GM12878 (cell line): ENCODE measurements at regions not wholly inside any gene's neighbourhood (a gene's known extent, or its start where the extent isn't known, plus 50 kb on each side); places are given as distances from the start of the nearest gene placed in this dataset.

ENCODE experiments used
- ATAC-seq: fragments of 200-7000 bp; cut with Tn5 transposase; 3 replicates; pipeline ENCODE4 v1.9.1; 2020; ENCODE audit warnings: mild to moderate bottlenecking, moderate library complexity
- BruUV-seq: library from RNA; stranded (reverse); fragments of 400-500 nt; replicated peaks from 2 replicates; lab custom pipeline; 2021; lab: Mats Ljungman, UMichigan
- CTCF ChIA-PET: fragments of 300-600 bp; sonication (Branson Sonifier 250); formaldehyde crosslinking; extraction: SDS; loops from one replicate; lab custom pipeline; 2021; ENCODE audit warnings: inconsistent platforms; lab: Yijun Ruan, JAX
- POLR2A ChIA-PET: fragments of 350-600 bp; formaldehyde crosslinking; extraction: SDS; loops from one replicate; lab custom pipeline; 2021; ENCODE audit warnings: inconsistent platforms; lab: Charles Lee
- RAD21 ChIA-PET: fragments of 300-600 bp; sonication (Branson Sonifier 250); formaldehyde crosslinking; loops from one replicate; lab custom pipeline; 2023; ENCODE audit warnings: antibody characterized with exemption; ENCODE audit not compliant: unreplicated experiment; lab: Charles Lee
- SMC1A ChIA-PET: fragments of 300-600 bp; sonication (Branson Sonifier 250); formaldehyde crosslinking; loops from one replicate; lab custom pipeline; 2023; ENCODE audit not compliant: unreplicated experiment, uncharacterized antibody; lab: Charles Lee
- DNase-seq: peaks from one replicate; pipeline ENCODE4 v3.0.0-alpha.2; 2011; ENCODE audit warnings: low read depth, low spot score
- FAIRE-seq: peaks from 3 replicates; lab custom pipeline; 2011; peaks lifted over from hg19 to GRCh38; lab: Jason Lieb, UNC
- H2AFZ ChIP-seq: 2 replicates; pipeline ENCODE4 v1.6.0; 2011; ENCODE audit warnings: low read depth, low read length, control low read depth; ENCODE audit not compliant: control insufficient read depth
- H3K27ac ChIP-seq: 2 replicates; pipeline ENCODE4 v1.5.1; 2011; ENCODE audit warnings: control low read depth; ENCODE audit not compliant: control insufficient read depth, insufficient read depth
- H3K27me3 ChIP-seq, 2 experiments: replicated peaks in 1 of 2; 2 replicates each; pipeline versions ENCODE4 v1.6.0 to v1.6.1; 2011; ENCODE audit warnings: low read length in 1 of 2; ENCODE audit not compliant: control insufficient read depth in 2 of 2, insufficient read depth in 2 of 2
- H3K36me3 ChIP-seq, 2 experiments: 2 replicates each; pipeline ENCODE4 v1.5.1; 2011; ENCODE audit warnings: low read length in 1 of 2; ENCODE audit not compliant: control insufficient read depth in 2 of 2, insufficient read depth in 2 of 2
- H3K4me1 ChIP-seq: 2 replicates; pipeline ENCODE4 v1.6.1; 2011; ENCODE audit warnings: mild to moderate bottlenecking, low read length, moderate library complexity, mixed read lengths; ENCODE audit not compliant: control insufficient read depth, insufficient read depth
- H3K4me2 ChIP-seq: 2 replicates; pipeline ENCODE4 v1.6.0; 2011; ENCODE audit warnings: control low read depth; ENCODE audit not compliant: control insufficient read depth, insufficient read depth
- H3K4me3 ChIP-seq: fragments of 200-600 bp; sonication (generic); 2 replicates; pipeline ENCODE4 v1.5.1; 2016
- H3K79me2 ChIP-seq: 2 replicates; pipeline ENCODE4 v1.6.0; 2011; ENCODE audit warnings: low read length; ENCODE audit not compliant: control insufficient read depth, insufficient read depth
- H3K9ac ChIP-seq: 2 replicates; pipeline ENCODE4 v1.8.0; 2011; ENCODE audit warnings: low read length, control low read depth, mixed read lengths; ENCODE audit not compliant: control insufficient read depth, insufficient read depth
- H3K9me3 ChIP-seq: replicated peaks from 3 replicates; pipeline ENCODE4 v1.5.1; 2011; ENCODE audit warnings: mild to moderate bottlenecking, low read length; ENCODE audit not compliant: control insufficient read depth, insufficient read depth
- H4K20me1 ChIP-seq: 2 replicates; pipeline ENCODE4 v1.6.0; 2011; ENCODE audit not compliant: control insufficient read depth, insufficient read depth
- BCL11A ChIP-seq: IDR thresholded peaks from 2 replicates; pipeline ENCODE4 v1.6.1; 2011; ENCODE audit warnings: low read depth, low read length
- MAX ChIP-seq: IDR thresholded peaks from 2 replicates; pipeline ENCODE4 v1.6.1; 2012; ENCODE audit warnings: low read depth, low read length, improper control_type of control experiment
- NR2F1 ChIP-seq: fragments of 450-650 bp; conservative IDR thresholded peaks from 2 replicates; pipeline ENCODE4 v1.6.1; 2017; ENCODE audit warnings: mild to moderate bottlenecking
- POU2F2 ChIP-seq: IDR thresholded peaks from 3 replicates; pipeline ENCODE4 v1.6.1; 2011; ENCODE audit warnings: low read depth, mild to moderate bottlenecking, low read length, borderline replicate concordance
- TCF7 ChIP-seq: IDR thresholded peaks from 2 replicates; pipeline ENCODE4 v1.6.1; 2014; ENCODE audit warnings: antibody characterized with exemption, borderline replicate concordance
- ZBTB40 ChIP-seq: fragments of 450-650 bp; IDR thresholded peaks from 2 replicates; pipeline ENCODE4 v1.6.1; 2016; ENCODE audit warnings: mild to moderate bottlenecking, moderate library complexity, borderline replicate concordance
- WGBS: methylation state at CpG from one replicate; pipeline ENCODE4 v1.1.6; 2016; ENCODE audit warnings: low lambda C conversion rate; ENCODE audit not compliant: insufficient replicate concordance, insufficient coverage; ENCODE audit errors: missing lambda C conversion rate; 5-methylcytosine and 5-hydroxymethylcytosine counted together
- in situ Hi-C: fragments of 300-500 bp; cut with MboI; formaldehyde crosslinking; loops from 9 replicates; pipeline ENCODE4 v1.14.3; 2018; ENCODE audit warnings: mixed read lengths
- intact Hi-C: fragments of 100-400 bp; cut with micrococcal nuclease; formaldehyde crosslinking; loops from one replicate; pipeline ENCODE4 v1.14.2; 2022; ENCODE audit not compliant: unreplicated experiment

GRCh38 chr9:21558079-21558478, 76.0 kb upstream of the IFNE start:
- Histone ChIP-seq H3K4me2 (no peak overlapping the region), H3K79me2 (no peaks in the 10 kb centered on the region), H4K20me1 (no peaks in the 10 kb centered on the region), H3K4me1 (no peaks in the 10 kb centered on the region), H3K27me3 (peaks cover 3 to 17% of the 10 kb centered on the region in 2 experiments), H3K9me3 (no peaks in the 10 kb centered on the region), H3K27ac (no peak overlapping the region), H3K36me3 (no peaks in the 10 kb centered on the region), H3K4me3 (no peak overlapping the region), H3K9ac (no peak overlapping the region), H2AFZ (no peak overlapping the region)
- DNase-seq (no peak), FAIRE-seq (no peak), ATAC-seq (no peak)
- intact Hi-C loops (no loop called here), in situ Hi-C loops (no loop called here)
- RAD21 ChIA-PET: no interaction called here
- POLR2A ChIA-PET: no interaction called here
- no peak for TF ChIP-seq BCL11A
- TF ChIP-seq MAX: no peak
- no peak for TF ChIP-seq ZBTB40
- TF ChIP-seq NR2F1: no peak
- TF ChIP-seq POU2F2: no peak
- no peak for TF ChIP-seq TCF7
- BruUV-seq: no TSS peak
- CTCF ChIA-PET: no interaction called here
- SMC1A ChIA-PET: no interaction called here
- WGBS: 0% methylated on average over 1 of the region's 1 CpG
